Activated B cell treated with CpG ODN at 0.5 μM for 24 hours (primary cell): ENCODE measurements at regions not wholly inside any gene's neighbourhood (a gene's known extent, or its start where the extent isn't known, plus 50 kb on each side); places are given as distances from the start of the nearest gene placed in this dataset.

Experiments
- ATAC-seq: fragments of 200-7000 bp; cut with Tn5 transposase; one replicate; pipeline ENCODE4 v1.10.0; 2021; ENCODE audit warnings: low read depth, mild to moderate bottlenecking, moderate library complexity
- CTCF ChIA-PET: fragments of 350-600 bp; sonication (Branson Sonifier 250); formaldehyde crosslinking; loops from one replicate; lab custom pipeline; 2021; ENCODE audit warnings: antibody characterized with exemption; lab: Charles Lee
- POLR2A ChIA-PET: fragments of 350-600 bp; sonication (Branson Sonifier 250); formaldehyde crosslinking; loops from one replicate; lab custom pipeline; 2021; ENCODE audit warnings: antibody characterized with exemption; lab: Charles Lee
- DNase-seq: peaks from one replicate; pipeline ENCODE4 v3.0.0; 2022
- H3K27ac Mint-ChIP-seq: one replicate; pipeline ENCODE4 v1.8.0; 2020; ENCODE audit warnings: mixed read lengths
- H3K27me3 Mint-ChIP-seq: one replicate; pipeline ENCODE4 v1.8.0; 2021; ENCODE audit warnings: mixed read lengths
- H3K36me3 Mint-ChIP-seq: one replicate; pipeline ENCODE4 v1.8.0; 2021; ENCODE audit warnings: low read depth, mixed read lengths
- H3K4me1 Mint-ChIP-seq: one replicate; pipeline ENCODE4 v1.8.0; 2021; ENCODE audit warnings: mixed read lengths
- H3K4me3 Mint-ChIP-seq: one replicate; pipeline ENCODE4 v1.8.0; 2020; ENCODE audit warnings: mild to moderate bottlenecking, mixed read lengths
- H3K9me3 Mint-ChIP-seq: one replicate; pipeline ENCODE4 v1.8.0; 2020; ENCODE audit warnings: mixed read lengths
- CTCF ChIP-seq: fragments of 200-600 bp; IDR thresholded peaks from one replicate; pipeline ENCODE4 v1.8.0; 2022; ENCODE audit warnings: antibody characterized with exemption, mild to moderate bottlenecking
- intact Hi-C: fragments of 100-400 bp; cut with micrococcal nuclease; formaldehyde crosslinking; loops from one replicate; pipeline ENCODE4 v1.15.1; 2024

- Mint-ChIP-seq H3K9me3 (peaks cover 7% of the 10 kb centered on the region), H3K36me3 (no peaks in the 10 kb centered on the region), H3K27ac (no peak overlapping the region), H3K27me3 (no peaks in the 10 kb centered on the region), H3K4me3 (no peak overlapping the region), H3K4me1 (no peaks in the 10 kb centered on the region)
- no peak for TF ChIP-seq CTCF
- DNase-seq (no peak), ATAC-seq (no peak)
- CTCF ChIA-PET = no interaction called here
- POLR2A ChIA-PET = no interaction called here
- intact Hi-C loops = no loop called here
Measured at GRCh38 chr17:70922268-70922667, 752.9 kb downstream of the KCNJ2 start.

GRCh38 chr17:70924776-70925175 lies 755.4 kb downstream of the KCNJ2 start:
- Mint-ChIP-seq H3K4me1 (no peaks in the 10 kb centered on the region), H3K4me3 (no peak overlapping the region), H3K36me3 (no peaks in the 10 kb centered on the region), H3K27me3 (no peaks in the 10 kb centered on the region), H3K9me3 (peaks cover 5% of the 10 kb centered on the region), H3K27ac (no peak overlapping the region)
- ChIA-PET CTCF (no interaction called here), POLR2A (no interaction called here)
- no peak for DNase-seq
- ATAC-seq = no peak
- TF ChIP-seq CTCF = no peak
- intact Hi-C loops = no loop called here

GRCh38 chr17:70929226-70929625 lies 759.9 kb downstream of the KCNJ2 start:
- ChIA-PET CTCF (no interaction called here), POLR2A (no interaction called here)
- DNase-seq (no peak), ATAC-seq (no peak)
- H3K4me3 Mint-ChIP-seq = no peak overlapping the region
- H3K36me3 Mint-ChIP-seq = no peaks in the 10 kb centered on the region
- H3K4me1 Mint-ChIP-seq = no peaks in the 10 kb centered on the region
- no peak for TF ChIP-seq CTCF
- no peak overlapping the region for H3K27ac Mint-ChIP-seq
- no peaks in the 10 kb centered on the region for H3K27me3 Mint-ChIP-seq
- intact Hi-C loops = no loop called here
- no peaks in the 10 kb centered on the region for H3K9me3 Mint-ChIP-seq

GRCh38 chr17:70934231-70934630 lies 764.9 kb downstream of the KCNJ2 start:
- no peak for TF ChIP-seq CTCF
- Mint-ChIP-seq H3K9me3 (no peaks in the 10 kb centered on the region), H3K27me3 (no peaks in the 10 kb centered on the region), H3K36me3 (no peaks in the 10 kb centered on the region), H3K4me3 (no peak overlapping the region), H3K4me1 (no peaks in the 10 kb centered on the region), H3K27ac (no peak overlapping the region)
- ChIA-PET CTCF (no interaction called here), POLR2A (no interaction called here)
- ATAC-seq = no peak
- intact Hi-C loops = no loop called here
- no peak for DNase-seq

GRCh38 chr17:70934835-70935234 lies 765.5 kb downstream of the KCNJ2 start:
- POLR2A ChIA-PET = no interaction called here
- Mint-ChIP-seq H3K9me3 (no peaks in the 10 kb centered on the region), H3K27me3 (no peaks in the 10 kb centered on the region), H3K4me3 (no peak overlapping the region), H3K4me1 (no peaks in the 10 kb centered on the region), H3K36me3 (no peaks in the 10 kb centered on the region), H3K27ac (no peak overlapping the region)
- no peak for DNase-seq
- CTCF ChIA-PET = no interaction called here
- intact Hi-C loops = no loop called here
- TF ChIP-seq CTCF = no peak
- ATAC-seq = no peak
